ENCODE measurements at regions not wholly inside any gene's neighbourhood (a gene's known extent, or its start where the extent isn't known, plus 50 kb on each side); places are given as distances from the start of the nearest gene placed in this dataset.

DNA sequence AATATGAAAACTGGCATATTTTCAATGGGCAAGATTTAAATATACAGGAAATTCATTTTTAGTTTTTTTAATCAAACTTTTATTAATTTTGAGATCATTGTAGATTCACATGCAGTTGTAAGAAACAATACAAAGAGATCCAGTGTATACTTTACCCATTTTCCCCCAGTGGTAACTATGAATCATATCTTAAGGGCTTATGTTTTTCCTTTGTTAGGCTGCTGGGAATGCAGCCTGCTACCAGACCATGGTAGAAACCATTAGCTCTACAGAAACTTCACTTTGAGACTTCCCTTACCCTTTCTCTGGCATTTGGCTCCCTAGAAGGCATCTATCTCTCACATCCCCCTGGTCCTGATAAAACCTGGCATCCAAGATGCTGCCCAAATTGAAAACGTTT is 147.6 kb upstream of the EOLA2 start:
- TF ChIP-seq KAT2A (conservative IDR thresholded peaks at IDR 0.05; ENCODE audit: control insufficient read depth, low read depth, low read length) (no peak), PBX3 (IDR thresholded peaks at IDR 0.05; ENCODE audit: insufficient replicate concordance, low read depth, low read length) (no peak), SIN3A (IDR thresholded peaks at IDR 0.05; ENCODE audit: low read depth, low read length) (no peak), RBBP5 (conservative IDR thresholded peaks at IDR 0.05) (no peak), POLR2A (IDR thresholded peaks at IDR 0.05; ENCODE audit: low read depth, low read length) (no peak), HDGF (IDR thresholded peaks at IDR 0.05) (no peak), GABPA (IDR thresholded peaks at IDR 0.05; ENCODE audit: low read depth) (no peak), MXI1 (IDR thresholded peaks at IDR 0.05; ENCODE audit: low read depth, low read length) (no peak), YBX1 (IDR thresholded peaks at IDR 0.05) (no peak), NFYB (IDR thresholded peaks at IDR 0.05; ENCODE audit: insufficient read depth, low read depth, low read length) (no peak), CREB1 (IDR thresholded peaks at IDR 0.05; ENCODE audit: low read depth) (no peak), BRCA1 (IDR thresholded peaks at IDR 0.05; ENCODE audit: low read depth, low read length) (no peak)
- TF ChIP-seq, protein P1, sequence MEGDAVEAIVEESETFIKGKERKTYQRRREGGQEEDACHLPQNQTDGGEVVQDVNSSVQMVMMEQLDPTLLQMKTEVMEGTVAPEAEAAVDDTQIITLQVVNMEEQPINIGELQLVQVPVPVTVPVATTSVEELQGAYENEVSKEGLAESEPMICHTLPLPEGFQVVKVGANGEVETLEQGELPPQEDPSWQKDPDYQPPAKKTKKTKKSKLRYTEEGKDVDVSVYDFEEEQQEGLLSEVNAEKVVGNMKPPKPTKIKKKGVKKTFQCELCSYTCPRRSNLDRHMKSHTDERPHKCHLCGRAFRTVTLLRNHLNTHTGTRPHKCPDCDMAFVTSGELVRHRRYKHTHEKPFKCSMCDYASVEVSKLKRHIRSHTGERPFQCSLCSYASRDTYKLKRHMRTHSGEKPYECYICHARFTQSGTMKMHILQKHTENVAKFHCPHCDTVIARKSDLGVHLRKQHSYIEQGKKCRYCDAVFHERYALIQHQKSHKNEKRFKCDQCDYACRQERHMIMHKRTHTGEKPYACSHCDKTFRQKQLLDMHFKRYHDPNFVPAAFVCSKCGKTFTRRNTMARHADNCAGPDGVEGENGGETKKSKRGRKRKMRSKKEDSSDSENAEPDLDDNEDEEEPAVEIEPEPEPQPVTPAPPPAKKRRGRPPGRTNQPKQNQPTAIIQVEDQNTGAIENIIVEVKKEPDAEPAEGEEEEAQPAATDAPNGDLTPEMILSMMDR (IDR thresholded peaks at IDR 0.05 in 2 of 3, conservative IDR thresholded peaks at IDR 0.05 in 1 of 3; ENCODE audit: control insufficient read depth in 2 of 3, extremely low read depth in 1 of 3, insufficient read depth in 1 of 3, low read depth in 3 of 3, low read length in 3 of 3): no peak
- TF ChIP-seq, protein P2, sequence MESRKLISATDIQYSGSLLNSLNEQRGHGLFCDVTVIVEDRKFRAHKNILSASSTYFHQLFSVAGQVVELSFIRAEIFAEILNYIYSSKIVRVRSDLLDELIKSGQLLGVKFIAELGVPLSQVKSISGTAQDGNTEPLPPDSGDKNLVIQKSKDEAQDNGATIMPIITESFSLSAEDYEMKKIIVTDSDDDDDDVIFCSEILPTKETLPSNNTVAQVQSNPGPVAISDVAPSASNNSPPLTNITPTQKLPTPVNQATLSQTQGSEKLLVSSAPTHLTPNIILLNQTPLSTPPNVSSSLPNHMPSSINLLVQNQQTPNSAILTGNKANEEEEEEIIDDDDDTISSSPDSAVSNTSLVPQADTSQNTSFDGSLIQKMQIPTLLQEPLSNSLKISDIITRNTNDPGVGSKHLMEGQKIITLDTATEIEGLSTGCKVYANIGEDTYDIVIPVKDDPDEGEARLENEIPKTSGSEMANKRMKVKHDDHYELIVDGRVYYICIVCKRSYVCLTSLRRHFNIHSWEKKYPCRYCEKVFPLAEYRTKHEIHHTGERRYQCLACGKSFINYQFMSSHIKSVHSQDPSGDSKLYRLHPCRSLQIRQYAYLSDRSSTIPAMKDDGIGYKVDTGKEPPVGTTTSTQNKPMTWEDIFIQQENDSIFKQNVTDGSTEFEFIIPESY (IDR thresholded peaks at IDR 0.05): no peak
